Stimulated activated naive B cell treated with anti-CD40 and anti-IgM and Interleukin-4, amounts not matched to agents 10 μg/mL and 1 μg/mL and 100 μg/mL, for 72 hours (primary cell): ENCODE measurements at regions not wholly inside any gene's neighbourhood (a gene's known extent, or its start where the extent isn't known, plus 50 kb on each side); places are given as distances from the start of the nearest gene placed in this dataset.

Experiments
- ATAC-seq, 2 donors: fragments of 150-1000 bp; cut with Tn5 transposase; replicated peaks; 2 replicates each; pipeline ENCODE4 v1.10.0; 2021; ENCODE audit warnings: moderate library complexity in 1 of 2
- DNase-seq: peaks from one replicate; pipeline ENCODE4 v3.0.0; 2021
- H3K27ac Mint-ChIP-seq: one replicate; pipeline ENCODE4 v1.8.0; 2022; ENCODE audit warnings: mild to moderate bottlenecking, mixed read lengths
- H3K27me3 Mint-ChIP-seq, 2 donors: one replicate each; pipeline ENCODE4 v1.8.0; 2022; ENCODE audit warnings: mixed read lengths in 2 of 2
- H3K36me3 Mint-ChIP-seq, 2 donors: one replicate each; pipeline ENCODE4 v1.8.0; 2022; ENCODE audit warnings: mixed read lengths in 2 of 2, mild to moderate bottlenecking in 1 of 2
- H3K4me1 Mint-ChIP-seq, 2 donors: one replicate each; pipeline ENCODE4 v1.8.0; 2022; ENCODE audit warnings: mixed read lengths in 2 of 2, mild to moderate bottlenecking in 1 of 2
- H3K4me3 Mint-ChIP-seq, 2 donors: one replicate each; pipeline ENCODE4 v1.8.0; 2022; ENCODE audit warnings: mild to moderate bottlenecking in 2 of 2, mixed read lengths in 2 of 2, moderate library complexity in 1 of 2
- H3K9me3 Mint-ChIP-seq, 2 donors: one replicate each; pipeline ENCODE4 v1.8.0; 2022; ENCODE audit warnings: mixed read lengths in 2 of 2, mild to moderate bottlenecking in 1 of 2

GRCh38 chr5:161157925-161158324 lies 305.9 kb upstream of the ATP10B start:
- no peaks in the 10 kb centered on the region for H3K4me1 Mint-ChIP-seq
- no peak for ATAC-seq
- DNase-seq: no peak
- H3K36me3 Mint-ChIP-seq: no peaks in the 10 kb centered on the region
- peaks cover 0 to 4% of the 10 kb centered on the region in 2 donors for H3K9me3 Mint-ChIP-seq
- H3K27ac Mint-ChIP-seq: no peak overlapping the region
- no peak overlapping the region for H3K4me3 Mint-ChIP-seq
- no peaks in the 10 kb centered on the region for H3K27me3 Mint-ChIP-seq

DNA sequence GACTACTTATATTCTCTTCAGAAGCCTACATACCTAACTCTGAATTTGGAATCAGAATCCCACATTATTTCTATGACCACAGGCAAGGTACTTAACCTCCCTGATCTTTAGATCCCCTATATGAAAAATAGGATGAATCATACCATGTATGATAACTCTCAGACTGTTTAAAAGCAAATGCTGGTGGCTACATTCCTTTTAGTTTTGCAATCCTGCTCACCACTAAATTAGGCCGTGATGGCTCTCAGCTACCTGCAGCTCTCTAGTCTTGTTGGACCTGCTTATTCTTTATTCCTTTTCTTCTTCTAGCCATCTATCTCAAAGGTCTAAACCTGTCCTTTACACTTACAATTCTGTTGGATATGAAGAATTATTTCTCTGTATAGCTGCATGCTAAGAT lies 303.4 kb upstream of the ATP10B start:
- ATAC-seq (no peak), DNase-seq (no peak)
- peaks cover 0 to 4% of the 10 kb centered on the region in 2 donors for H3K9me3 Mint-ChIP-seq
- no peak overlapping the region for H3K27ac Mint-ChIP-seq
- H3K36me3 Mint-ChIP-seq: no peaks in the 10 kb centered on the region
- no peaks in the 10 kb centered on the region for H3K4me1 Mint-ChIP-seq
- H3K27me3 Mint-ChIP-seq: no peaks in the 10 kb centered on the region
- no peak overlapping the region for H3K4me3 Mint-ChIP-seq

- no peaks in the 10 kb centered on the region for H3K4me1 Mint-ChIP-seq
- H3K4me3 Mint-ChIP-seq: no peak overlapping the region
- no peaks in the 10 kb centered on the region for H3K27me3 Mint-ChIP-seq
- H3K36me3 Mint-ChIP-seq: no peaks in the 10 kb centered on the region
- ATAC-seq (no peak), DNase-seq (no peak)
- H3K9me3 Mint-ChIP-seq: peaks cover 0 to 5% of the 10 kb centered on the region in 2 donors
- no peak overlapping the region for H3K27ac Mint-ChIP-seq
Measured at GRCh38 chr5:161152415-161152940, 300.5 kb upstream of the ATP10B start.

GRCh38 chr5:161150441-161150988 lies 298.5 kb upstream of the ATP10B start:
- H3K4me3 Mint-ChIP-seq: no peak overlapping the region
- no peak for ATAC-seq

DNA sequence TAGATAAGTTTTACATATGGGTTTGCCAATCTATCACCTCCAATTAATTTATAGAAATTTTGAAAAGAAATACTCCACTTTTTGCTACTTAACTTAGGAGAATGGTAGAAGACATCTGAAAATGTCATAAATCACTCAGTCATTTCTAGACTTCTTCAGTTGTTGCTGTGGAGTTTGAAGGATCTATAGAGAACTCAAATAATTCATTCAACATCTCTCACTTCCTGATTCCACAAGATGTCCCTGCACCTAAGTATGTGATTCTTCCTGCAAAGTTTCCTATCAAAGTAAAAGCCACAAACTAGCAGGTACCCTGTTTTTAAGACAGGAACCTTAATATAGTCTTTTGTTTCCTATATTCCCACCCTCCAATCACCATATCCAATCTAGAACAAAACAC lies 297.1 kb upstream of the ATP10B start:
- H3K27me3 Mint-ChIP-seq: no peaks in the 10 kb centered on the region
- peaks cover 4 to 9% of the 10 kb centered on the region in 2 donors for H3K9me3 Mint-ChIP-seq
- no peak overlapping the region for H3K4me3 Mint-ChIP-seq

More at GRCh38 chr5:161150441-161150988, 298.5 kb upstream of the ATP10B start:
- Mint-ChIP-seq H3K9me3 (peaks cover 4 to 7% of the 10 kb centered on the region in 2 donors), H3K27ac (no peak overlapping the region), H3K27me3 (no peaks in the 10 kb centered on the region), H3K36me3 (no peaks in the 10 kb centered on the region), H3K4me1 (no peaks in the 10 kb centered on the region)
- no peak for DNase-seq

GRCh38 chr5:161138751-161139455 lies 286.9 kb upstream of the ATP10B start:
- Mint-ChIP-seq H3K36me3 (no peaks in the 10 kb centered on the region), H3K27ac (no peak overlapping the region), H3K9me3 (peaks cover 5 to 9% of the 10 kb centered on the region in 2 donors), H3K4me1 (no peaks in the 10 kb centered on the region), H3K4me3 (no peak overlapping the region), H3K27me3 (no peaks in the 10 kb centered on the region)
- ATAC-seq (no peak), DNase-seq (no peak)

More for the DNA sequence above, 297.1 kb upstream of the ATP10B start:
- Mint-ChIP-seq H3K4me1 (no peaks in the 10 kb centered on the region), H3K36me3 (no peaks in the 10 kb centered on the region), H3K27ac (no peak overlapping the region)
- ATAC-seq: peak; percentile 55 to 57
- DNase-seq: no peak

- no peaks in the 10 kb centered on the region for H3K4me1 Mint-ChIP-seq
- no peak overlapping the region for H3K27ac Mint-ChIP-seq
- H3K36me3 Mint-ChIP-seq: no peaks in the 10 kb centered on the region
- H3K27me3 Mint-ChIP-seq: no peaks in the 10 kb centered on the region
- DNase-seq (no peak), ATAC-seq (no peak)
- H3K9me3 Mint-ChIP-seq: no peaks in the 10 kb centered on the region
- no peak overlapping the region for H3K4me3 Mint-ChIP-seq
Measured at GRCh38 chr5:161134956-161135355, 282.9 kb upstream of the ATP10B start.

DNA sequence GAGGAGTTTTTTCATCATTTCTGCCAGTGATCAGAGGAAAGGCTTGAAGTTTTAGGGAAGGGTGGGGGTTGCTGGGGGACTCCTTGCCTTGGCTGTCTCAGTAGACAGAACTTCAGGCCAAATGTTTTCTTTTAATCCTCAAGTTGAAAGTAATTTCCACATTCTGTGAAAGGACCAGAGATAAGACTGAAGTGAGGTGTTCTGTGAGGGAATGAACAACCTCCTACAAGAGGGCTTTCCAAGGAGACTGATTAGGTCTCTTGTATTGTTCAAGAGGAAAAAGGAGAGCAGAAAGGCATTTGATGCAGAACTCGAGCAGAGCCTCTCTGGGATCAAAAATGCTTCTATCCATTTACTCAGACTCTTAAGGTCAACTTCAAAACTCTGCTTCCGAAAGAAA lies 282.1 kb upstream of the ATP10B start:
- no peaks in the 10 kb centered on the region for H3K9me3 Mint-ChIP-seq
- no peaks in the 10 kb centered on the region for H3K36me3 Mint-ChIP-seq

GRCh38 chr5:161115941-161116340 lies 263.9 kb upstream of the ATP10B start:
- Mint-ChIP-seq H3K9me3 (peaks cover 0 to 1% of the 10 kb centered on the region in 2 donors), H3K4me1 (no peaks in the 10 kb centered on the region), H3K4me3 (no peak overlapping the region), H3K27me3 (no peaks in the 10 kb centered on the region), H3K27ac (no peak overlapping the region), H3K36me3 (no peaks in the 10 kb centered on the region)
- ATAC-seq (no peak), DNase-seq (no peak)

More for the DNA sequence above, 282.1 kb upstream of the ATP10B start:
- no peaks in the 10 kb centered on the region for H3K27me3 Mint-ChIP-seq
- DNase-seq (no peak), ATAC-seq (no peak)
- no peak overlapping the region for H3K27ac Mint-ChIP-seq
- no peaks in the 10 kb centered on the region for H3K4me1 Mint-ChIP-seq
- no peak overlapping the region for H3K4me3 Mint-ChIP-seq

- DNase-seq (no peak), ATAC-seq (no peak)
- no peak overlapping the region for H3K4me3 Mint-ChIP-seq
- H3K9me3 Mint-ChIP-seq: peaks cover 0 to 1% of the 10 kb centered on the region in 2 donors
- no peaks in the 10 kb centered on the region for H3K4me1 Mint-ChIP-seq
- H3K27me3 Mint-ChIP-seq: no peaks in the 10 kb centered on the region
- no peak overlapping the region for H3K27ac Mint-ChIP-seq
- no peaks in the 10 kb centered on the region for H3K36me3 Mint-ChIP-seq
Measured at GRCh38 chr5:161112371-161112770, 260.4 kb upstream of the ATP10B start.

- Mint-ChIP-seq H3K27me3 (no peaks in the 10 kb centered on the region), H3K27ac (no peak overlapping the region), H3K4me1 (no peaks in the 10 kb centered on the region), H3K9me3 (no peaks in the 10 kb centered on the region), H3K4me3 (no peak overlapping the region), H3K36me3 (no peaks in the 10 kb centered on the region)
- no peak for ATAC-seq
- no peak for DNase-seq
Measured at GRCh38 chr5:161105525-161105924, 253.5 kb upstream of the ATP10B start.

DNA sequence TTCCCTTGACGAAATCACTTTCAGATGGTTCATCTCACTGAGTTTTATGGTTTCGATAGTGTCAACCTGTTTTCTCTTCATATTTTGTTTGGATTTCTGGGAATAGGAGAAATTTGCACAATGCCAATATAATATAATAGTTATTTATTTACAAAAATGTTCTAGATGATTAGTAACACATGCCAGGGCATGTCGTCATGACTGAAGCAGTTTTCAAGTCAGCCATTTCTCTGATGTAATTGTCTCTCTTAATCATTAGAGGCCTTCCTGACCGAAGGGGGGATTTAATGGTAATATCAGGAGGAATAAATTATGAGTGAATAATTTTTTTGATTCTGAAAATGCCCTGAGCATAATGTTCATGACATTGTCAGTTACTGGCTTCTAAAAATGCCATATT lies 246.5 kb upstream of the ATP10B start:
- ATAC-seq: no peak
- no peak for DNase-seq
- Mint-ChIP-seq H3K36me3 (no peaks in the 10 kb centered on the region), H3K4me1 (no peaks in the 10 kb centered on the region), H3K9me3 (no peaks in the 10 kb centered on the region), H3K27ac (no peak overlapping the region), H3K27me3 (no peaks in the 10 kb centered on the region), H3K4me3 (no peak overlapping the region)

GRCh38 chr5:161096581-161096980 lies 244.6 kb upstream of the ATP10B start:
- Mint-ChIP-seq H3K27ac (no peak overlapping the region), H3K4me1 (no peaks in the 10 kb centered on the region), H3K36me3 (no peaks in the 10 kb centered on the region), H3K27me3 (no peaks in the 10 kb centered on the region), H3K4me3 (no peak overlapping the region), H3K9me3 (peaks cover 0 to 2% of the 10 kb centered on the region in 2 donors)
- DNase-seq: no peak
- ATAC-seq: no peak

GRCh38 chr5:161095953-161096352 lies 243.9 kb upstream of the ATP10B start:
- Mint-ChIP-seq H3K9me3 (peaks cover 0 to 2% of the 10 kb centered on the region in 2 donors), H3K4me1 (no peaks in the 10 kb centered on the region), H3K4me3 (no peak overlapping the region), H3K27ac (no peak overlapping the region), H3K27me3 (no peaks in the 10 kb centered on the region), H3K36me3 (no peaks in the 10 kb centered on the region)
- ATAC-seq (no peak), DNase-seq (no peak)

GRCh38 chr5:161094411-161094810 lies 242.4 kb upstream of the ATP10B start:
- no peaks in the 10 kb centered on the region for H3K27me3 Mint-ChIP-seq
- no peak for DNase-seq
- H3K27ac Mint-ChIP-seq: no peak overlapping the region
- ATAC-seq: no peak
- no peak overlapping the region for H3K4me3 Mint-ChIP-seq
- H3K36me3 Mint-ChIP-seq: no peaks in the 10 kb centered on the region
- H3K4me1 Mint-ChIP-seq: no peaks in the 10 kb centered on the region
- peaks cover 0 to 2% of the 10 kb centered on the region in 2 donors for H3K9me3 Mint-ChIP-seq
